ENCODE measurements at regions not wholly inside any gene's neighbourhood (a gene's known extent, or its start where the extent isn't known, plus 50 kb on each side); places are given as distances from the start of the nearest gene placed in this dataset.

DNA sequence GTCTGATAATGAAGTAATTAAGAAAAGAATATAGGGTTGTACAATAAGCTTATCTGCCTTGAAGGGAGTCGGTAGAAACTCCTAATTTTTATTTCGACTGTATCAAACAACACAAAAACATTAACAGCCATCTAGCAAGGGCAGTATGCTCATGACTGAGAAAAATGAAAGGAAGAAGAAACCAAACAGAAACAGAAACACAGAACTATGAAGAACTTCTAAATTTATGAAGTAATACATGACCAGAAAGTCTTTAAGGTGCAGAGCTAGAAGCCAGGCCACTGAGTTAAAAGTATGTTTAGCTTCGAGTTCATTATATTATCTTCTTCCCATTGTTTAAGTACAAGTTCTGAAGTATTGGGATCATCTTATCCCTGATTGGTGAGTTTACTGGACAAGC lies 367.3 kb upstream of the C9orf72 start:
- H3K23me2 ChIP-seq (ENCODE audit: low read depth, low read length) = no peaks in the 10 kb centered on the region
- H3K4me1 ChIP-seq (replicated peaks in 1 of 4; ENCODE audit: control insufficient read depth in 3 of 4, insufficient read depth in 4 of 4, low read length in 3 of 4) = peaks cover 2 to 7% (median 7%) of the 10 kb centered on the region in 4 experiments; a peak in 5 of 7 replicates
- H3K4me3 ChIP-seq (ENCODE audit: extremely low read depth in 1 of 4, insufficient read depth in 2 of 4, low read depth in 3 of 4, low read length in 4 of 4) = no peak overlapping the region
- no peak for TF ChIP-seq SAP30 (IDR thresholded peaks at IDR 0.05; ENCODE audit: insufficient read depth, insufficient replicate concordance, low read length)
- no peak for TF ChIP-seq HDAC6 (IDR thresholded peaks at IDR 0.05; ENCODE audit: low read depth, low read length)
- no peak for TF ChIP-seq TAF7 (optimal IDR thresholded peaks at IDR 0.05; ENCODE audit: borderline replicate concordance, low read depth, low read length)
- no peak for TF ChIP-seq SP2 (IDR thresholded peaks at IDR 0.05; ENCODE audit: low read length)
- TF ChIP-seq, protein P1, sequence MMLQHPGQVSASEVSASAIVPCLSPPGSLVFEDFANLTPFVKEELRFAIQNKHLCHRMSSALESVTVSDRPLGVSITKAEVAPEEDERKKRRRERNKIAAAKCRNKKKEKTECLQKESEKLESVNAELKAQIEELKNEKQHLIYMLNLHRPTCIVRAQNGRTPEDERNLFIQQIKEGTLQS (IDR thresholded peaks at IDR 0.05; ENCODE audit: insufficient read depth, low read depth, low read length) = no peak
- H3K4ac ChIP-seq (replicated peaks; ENCODE audit: insufficient read length, low read depth, low read length) = no peak overlapping the region
- H3K27me3 ChIP-seq (replicated peaks in 1 of 4; ENCODE audit: control insufficient read depth in 3 of 4, extremely low read depth in 1 of 4, insufficient read depth in 3 of 4, low read length in 3 of 4) = no peaks in the 10 kb centered on the region
- H3K27ac ChIP-seq (ENCODE audit: low read depth, low read length) = no peak overlapping the region
- no peak overlapping the region for H4K8ac ChIP-seq (ENCODE audit: extremely low read depth, insufficient read depth, low read length)
- ChIA-PET CTCF (ENCODE audit: partially characterized antibody) (interaction anchor here (1.6 kb wide), 1 partner anchor 226 kb away, joined by 3 read pairs; no protein-coding TSS in a partner anchor), POLR2A (ENCODE audit: partially characterized antibody) (no interaction called here)
- no peak overlapping the region for H3K14ac ChIP-seq (ENCODE audit: insufficient read length)
- FAIRE-seq = no peak
- no peak overlapping the region for H3K18ac ChIP-seq (ENCODE audit: extremely low read depth, low read length)
- no peak overlapping the region for H3K56ac ChIP-seq (replicated peaks; ENCODE audit: insufficient read length, low read depth, low read length)
- H3K9me3 ChIP-seq (ENCODE audit: insufficient read depth in 2 of 2, low read depth in 1 of 2, low read length in 1 of 2) = no peaks in the 10 kb centered on the region
- H3K36me3 ChIP-seq (ENCODE audit: control insufficient read depth in 2 of 4, insufficient read depth in 4 of 4, low read length in 3 of 4) = no peaks in the 10 kb centered on the region
- no peak overlapping the region for H4K5ac ChIP-seq (ENCODE audit: insufficient read length, low read depth, low read length)
- H2AK5ac ChIP-seq (ENCODE audit: low read depth, low read length) = no peak overlapping the region
- H2BK5ac ChIP-seq (ENCODE audit: low read depth, low read length) = no peak overlapping the region
- H3K79me2 ChIP-seq (ENCODE audit: control insufficient read depth in 1 of 2, insufficient read depth in 2 of 2, low read length in 2 of 2) = no peaks in the 10 kb centered on the region
- no peak overlapping the region for H3K9ac ChIP-seq (replicated peaks in 1 of 4; ENCODE audit: extremely low read depth in 1 of 4, low read depth in 3 of 4, low read length in 3 of 4)
- no peak for DNase-seq (ENCODE audit: low read depth in 1 of 2, low spot score in 2 of 2)
- no peak overlapping the region for H2BK12ac ChIP-seq (ENCODE audit: low read depth, low read length)
- no peaks in the 10 kb centered on the region for H3K79me1 ChIP-seq (ENCODE audit: low read depth, low read length)
- H2BK15ac ChIP-seq (ENCODE audit: low read length) = no peak overlapping the region
- 80% methylated on average over 3 of the region's 3 CpGs; no CpG with 5 or more reads in 1 of the 2 experiments for WGBS, 2 experiments (ENCODE audit: extremely low coverage in 1 of 2, insufficient coverage in 1 of 2, insufficient read length in 1 of 2, insufficient replicate concordance in 2 of 2, low coverage in 1 of 2, low lambda C conversion rate in 2 of 2, missing lambda C conversion rate in 1 of 2)
- H4K91ac ChIP-seq (replicated peaks; ENCODE audit: insufficient read length, low read length) = no peak overlapping the region
- no peak overlapping the region for H3K4me2 ChIP-seq (ENCODE audit: insufficient read depth in 1 of 2, low read depth in 2 of 2, low read length in 2 of 2)
- H2BK20ac ChIP-seq (ENCODE audit: low read length) = no peak overlapping the region
- H4K20me1 ChIP-seq (replicated peaks in 1 of 2; ENCODE audit: control insufficient read depth in 1 of 2, insufficient read depth in 2 of 2, low read length in 2 of 2) = no peaks in the 10 kb centered on the region
- no peak overlapping the region for H2BK120ac ChIP-seq (replicated peaks; ENCODE audit: low read depth, low read length)
- no peak overlapping the region for H3K23ac ChIP-seq (ENCODE audit: insufficient read length)
- H2AFZ ChIP-seq (ENCODE audit: low read length) = no peak overlapping the region
